GM12872 (cell line): ENCODE measurements at regions not wholly inside any gene's neighbourhood (a gene's known extent, or its start where the extent isn't known, plus 50 kb on each side); places are given as distances from the start of the nearest gene placed in this dataset.

Source experiments
- CTCF ChIP-seq: IDR thresholded peaks from 3 replicates; pipeline ENCODE4 v1.5.1; 2011; ENCODE audit warnings: low read depth, mild to moderate bottlenecking, low read length, moderate library complexity; ENCODE audit not compliant: insufficient read depth

DNA sequence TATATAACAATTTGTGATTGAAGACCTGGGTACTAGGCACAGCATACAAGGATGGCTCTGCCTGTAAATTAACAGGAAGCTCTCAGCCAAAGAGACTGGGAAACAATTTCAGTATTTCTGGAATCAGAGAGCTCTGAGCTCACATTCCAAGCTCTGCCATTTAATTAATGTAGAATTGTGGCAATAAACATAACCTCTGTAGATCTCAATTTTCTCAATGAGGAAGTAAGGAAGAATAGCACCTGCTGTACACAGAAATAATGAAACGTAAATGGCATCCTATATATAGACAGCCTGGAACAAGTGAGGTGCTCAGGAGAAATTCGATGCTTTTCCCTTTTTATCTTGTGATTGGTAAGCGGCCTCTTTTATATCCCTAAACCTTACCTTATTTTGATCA, 538.5 kb upstream of the JAG1 start:
- TF ChIP-seq CTCF: no peak

DNA sequence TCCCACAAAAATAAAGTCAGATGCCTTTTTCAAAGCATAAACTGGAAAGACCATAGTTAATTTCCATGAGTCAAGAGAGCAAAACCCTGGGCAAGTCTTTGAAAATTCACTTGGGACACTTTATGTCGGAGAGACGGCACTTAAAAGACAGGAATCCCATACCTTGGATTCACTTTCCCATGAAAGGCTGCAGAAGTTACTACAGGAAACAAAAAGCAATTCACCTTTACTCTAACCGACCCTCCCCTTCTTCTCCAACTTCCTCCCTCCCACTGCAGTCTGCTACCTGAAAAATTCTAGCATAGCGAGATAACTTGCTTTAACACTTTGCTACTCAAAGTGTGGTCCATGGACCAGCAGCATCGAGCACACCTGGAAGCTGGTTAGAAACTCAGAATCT, 539.1 kb upstream of the JAG1 start:
- TF ChIP-seq CTCF: no peak

GRCh38 chr20:11214256-11214840, 540.5 kb upstream of the JAG1 start:
- TF ChIP-seq CTCF: no peak

DNA sequence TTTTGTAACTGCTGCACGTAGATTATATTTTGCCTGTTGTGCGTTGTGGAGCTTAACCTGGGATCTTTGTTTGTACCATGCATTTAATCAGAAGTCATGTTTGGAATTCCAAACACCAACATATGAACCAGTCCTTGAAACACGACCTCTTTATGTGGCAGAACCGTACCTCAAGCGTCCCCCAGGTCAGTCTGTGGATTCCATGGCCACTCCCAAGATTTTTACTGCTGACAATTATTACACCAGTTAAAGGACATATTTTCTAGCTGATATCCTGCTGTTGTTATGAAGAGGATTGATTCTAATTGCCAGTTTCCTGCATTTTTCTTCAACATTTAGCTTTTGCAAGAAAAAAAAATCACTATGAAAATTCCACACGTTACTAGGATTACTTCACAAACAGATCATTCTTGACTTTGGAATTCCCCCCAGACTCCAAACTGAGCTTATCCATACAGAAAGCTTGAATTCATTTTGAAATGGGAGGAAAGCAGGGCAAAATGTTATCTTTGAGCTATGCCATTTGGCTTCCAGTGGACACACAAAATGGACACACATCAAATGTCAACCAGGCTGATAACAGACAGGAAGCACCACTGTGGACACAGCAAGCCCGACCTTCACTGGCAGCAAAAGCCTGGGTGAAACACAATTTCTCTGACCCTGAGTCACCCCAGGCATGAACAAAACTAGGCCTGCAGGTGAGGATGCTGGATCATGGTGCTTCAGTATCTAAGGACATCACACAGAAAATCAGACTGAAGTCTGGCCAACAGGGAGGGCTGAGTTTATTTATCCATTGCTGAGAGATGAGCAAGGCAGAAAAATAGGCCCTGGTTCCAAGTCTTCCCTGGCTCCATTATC, 542.9 kb upstream of the JAG1 start:
- TF ChIP-seq CTCF: no peak

- no peak for TF ChIP-seq CTCF
These were observed 543.8 kb upstream of the JAG1 start for GRCh38 chr20:11217326-11218172.

GRCh38 chr20:11218173-11218680, 544.4 kb upstream of the JAG1 start:
- no peak for TF ChIP-seq CTCF

DNA sequence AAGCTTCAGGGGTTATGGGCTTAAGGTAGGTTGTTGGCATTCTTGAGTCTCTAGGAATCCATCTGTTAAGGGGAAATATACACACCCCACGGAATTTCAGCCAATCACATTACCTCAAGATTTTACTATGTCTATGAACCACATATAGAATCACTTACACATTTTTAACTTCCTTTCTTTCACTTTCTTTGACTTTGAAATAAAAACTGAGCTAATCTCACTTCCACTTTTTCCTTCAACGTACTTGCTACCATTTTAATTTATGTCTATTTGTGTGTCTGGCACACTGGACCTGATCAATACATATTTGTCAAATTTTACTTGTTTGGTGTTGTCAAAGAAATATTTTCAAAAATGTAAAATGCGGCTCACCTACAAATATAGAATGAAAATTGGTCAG, 545.4 kb upstream of the JAG1 start:
- TF ChIP-seq CTCF: no peak
